ENCODE measurements at regions not wholly inside any gene's neighbourhood (a gene's known extent, or its start where the extent isn't known, plus 50 kb on each side); places are given as distances from the start of the nearest gene placed in this dataset.

DNA sequence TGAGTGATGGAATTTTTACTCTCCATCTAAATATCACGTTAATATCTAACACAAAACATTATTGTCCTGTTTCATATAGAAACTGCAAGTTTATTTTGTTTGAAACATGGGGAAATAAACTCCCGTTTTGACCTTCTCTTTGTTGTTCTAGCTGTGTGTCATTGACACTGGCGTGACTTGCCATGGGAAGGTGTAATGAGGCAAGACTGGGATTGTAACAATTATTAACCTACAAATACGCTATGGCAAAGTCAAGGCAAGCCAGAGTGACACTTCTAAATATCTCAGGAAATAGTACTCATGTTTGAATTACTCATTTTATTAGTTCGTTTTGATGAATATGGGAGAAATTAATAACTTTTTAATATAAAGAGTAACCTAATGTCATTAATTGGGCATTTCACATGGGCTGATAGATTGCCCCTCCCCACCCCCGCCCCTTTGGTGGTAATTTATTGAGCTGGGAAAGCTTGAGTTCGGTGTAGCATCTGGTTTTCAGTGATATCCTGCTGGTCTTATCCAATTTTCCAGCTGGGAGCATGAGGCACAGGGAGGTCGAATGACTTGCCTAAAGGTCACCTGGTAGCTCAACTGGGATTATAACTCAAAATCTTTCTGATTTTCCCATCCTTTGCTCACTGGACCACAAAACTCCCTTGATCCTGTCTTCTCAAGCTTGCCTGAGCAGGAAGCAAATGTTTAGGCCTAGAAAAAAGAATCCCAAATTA lies 380.6 kb upstream of the JAG1 start:
- Histone ChIP-seq H3K4me2 (ENCODE audit: low read depth, low read length, poor library complexity, severe bottlenecking) (no peak overlapping the region), H4K20me1 (ENCODE audit: insufficient read depth, low read length, poor library complexity, severe bottlenecking) (no peaks in the 10 kb centered on the region), H3K27me3 (ENCODE audit: insufficient read depth, low read length, poor library complexity, severe bottlenecking) (no peaks in the 10 kb centered on the region), H3K36me3 (ENCODE audit: insufficient read depth, low read length) (no peaks in the 10 kb centered on the region), H3K4me1 (ENCODE audit: insufficient read depth, low read length, poor library complexity, severe bottlenecking) (no peaks in the 10 kb centered on the region), H3K9me3 (ENCODE audit: insufficient read depth, low read depth, low read length) (0 out of 2 replicates have a peak, but pooled peaks cover 2% of the 10 kb centered on the region), H3K9ac (ENCODE audit: low read depth, low read length, poor library complexity, severe bottlenecking) (no peak overlapping the region), H3K4me3 (ENCODE audit: low read length, poor library complexity, severe bottlenecking) (no peak overlapping the region), H3K9me2 (replicated peaks; ENCODE audit: low read depth, low read length) (no peaks in the 10 kb centered on the region; the same call in 1 of the 2 replicates), H2AFZ (ENCODE audit: low read length) (no peak overlapping the region), H3F3A (ENCODE audit: low read depth) (no peaks in the 10 kb centered on the region), H3K79me2 (ENCODE audit: insufficient read depth, low read length) (no peaks in the 10 kb centered on the region)
- TF ChIP-seq, protein P1, sequence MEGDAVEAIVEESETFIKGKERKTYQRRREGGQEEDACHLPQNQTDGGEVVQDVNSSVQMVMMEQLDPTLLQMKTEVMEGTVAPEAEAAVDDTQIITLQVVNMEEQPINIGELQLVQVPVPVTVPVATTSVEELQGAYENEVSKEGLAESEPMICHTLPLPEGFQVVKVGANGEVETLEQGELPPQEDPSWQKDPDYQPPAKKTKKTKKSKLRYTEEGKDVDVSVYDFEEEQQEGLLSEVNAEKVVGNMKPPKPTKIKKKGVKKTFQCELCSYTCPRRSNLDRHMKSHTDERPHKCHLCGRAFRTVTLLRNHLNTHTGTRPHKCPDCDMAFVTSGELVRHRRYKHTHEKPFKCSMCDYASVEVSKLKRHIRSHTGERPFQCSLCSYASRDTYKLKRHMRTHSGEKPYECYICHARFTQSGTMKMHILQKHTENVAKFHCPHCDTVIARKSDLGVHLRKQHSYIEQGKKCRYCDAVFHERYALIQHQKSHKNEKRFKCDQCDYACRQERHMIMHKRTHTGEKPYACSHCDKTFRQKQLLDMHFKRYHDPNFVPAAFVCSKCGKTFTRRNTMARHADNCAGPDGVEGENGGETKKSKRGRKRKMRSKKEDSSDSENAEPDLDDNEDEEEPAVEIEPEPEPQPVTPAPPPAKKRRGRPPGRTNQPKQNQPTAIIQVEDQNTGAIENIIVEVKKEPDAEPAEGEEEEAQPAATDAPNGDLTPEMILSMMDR (conservative IDR thresholded peaks at IDR 0.05; ENCODE audit: low read length): no peak
- TF ChIP-seq EZH2phosphoT487 (IDR thresholded peaks at IDR 0.05; ENCODE audit: borderline replicate concordance): no peak

DNA sequence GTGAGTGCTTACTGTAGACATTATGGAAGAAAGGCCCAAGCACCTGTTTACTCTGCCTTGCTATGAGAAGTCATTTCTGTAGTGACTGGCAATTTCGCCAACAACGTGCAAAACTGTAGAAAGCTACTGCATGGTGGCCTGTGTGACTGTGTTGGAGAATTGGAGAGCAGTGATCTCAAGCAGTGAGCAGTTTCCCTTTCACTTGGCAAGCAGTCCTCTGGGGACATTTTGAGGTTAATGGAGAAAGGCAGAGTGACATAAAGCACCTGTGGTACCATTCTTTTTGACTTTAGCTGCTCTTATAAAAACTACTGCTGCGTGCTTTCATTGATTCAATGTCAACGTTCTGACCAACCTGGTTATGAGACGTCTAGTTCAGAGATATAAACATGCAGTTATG lies 382.6 kb upstream of the JAG1 start:
- Histone ChIP-seq H3K9me3 (ENCODE audit: insufficient read depth, low read depth, low read length) (0 out of 2 replicates have a peak, but pooled peaks cover 2% of the 10 kb centered on the region), H4K20me1 (ENCODE audit: insufficient read depth, low read length, poor library complexity, severe bottlenecking) (no peaks in the 10 kb centered on the region), H3K4me2 (ENCODE audit: low read depth, low read length, poor library complexity, severe bottlenecking) (no peak overlapping the region), H3K4me3 (ENCODE audit: low read length, poor library complexity, severe bottlenecking) (no peak overlapping the region), H3K27me3 (ENCODE audit: insufficient read depth, low read length, poor library complexity, severe bottlenecking) (no peaks in the 10 kb centered on the region), H3K4me1 (ENCODE audit: insufficient read depth, low read length, poor library complexity, severe bottlenecking) (no peaks in the 10 kb centered on the region), H3K9me2 (replicated peaks; ENCODE audit: low read depth, low read length) (no peaks in the 10 kb centered on the region), H3K79me2 (ENCODE audit: insufficient read depth, low read length) (no peaks in the 10 kb centered on the region), H3K9ac (ENCODE audit: low read depth, low read length, poor library complexity, severe bottlenecking) (no peak overlapping the region), H3F3A (ENCODE audit: low read depth) (no peaks in the 10 kb centered on the region), H2AFZ (ENCODE audit: low read length) (no peak overlapping the region), H3K36me3 (ENCODE audit: insufficient read depth, low read length) (no peaks in the 10 kb centered on the region)
- no peak for TF ChIP-seq EZH2phosphoT487 (IDR thresholded peaks at IDR 0.05; ENCODE audit: borderline replicate concordance)
- TF ChIP-seq, protein P1 (conservative IDR thresholded peaks at IDR 0.05; ENCODE audit: low read length): no peak

DNA sequence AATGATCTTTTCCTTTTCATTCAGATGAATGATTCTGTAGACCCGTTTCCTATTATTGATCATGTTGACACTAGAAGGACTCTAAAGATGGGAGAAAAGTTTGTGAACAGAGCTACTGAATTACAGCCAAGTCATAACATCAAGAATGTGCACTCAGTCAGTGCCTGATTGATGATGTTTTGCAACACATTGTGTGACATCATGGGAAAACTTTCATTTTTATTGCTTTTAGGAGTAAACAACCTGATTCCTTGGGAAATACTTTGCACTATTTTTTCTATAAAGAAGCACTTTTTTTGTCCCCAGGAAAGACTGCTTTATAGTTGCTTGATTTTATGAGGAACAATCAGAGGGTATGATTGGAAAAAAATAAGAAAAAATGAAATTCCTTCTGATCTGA lies 383.8 kb upstream of the JAG1 start:
- Histone ChIP-seq H3K4me2 (ENCODE audit: low read depth, low read length, poor library complexity, severe bottlenecking) (no peak overlapping the region), H4K20me1 (ENCODE audit: insufficient read depth, low read length, poor library complexity, severe bottlenecking) (no peaks in the 10 kb centered on the region), H3K9ac (ENCODE audit: low read depth, low read length, poor library complexity, severe bottlenecking) (no peak overlapping the region), H3K9me2 (replicated peaks; ENCODE audit: low read depth, low read length) (no peaks in the 10 kb centered on the region), H3K79me2 (ENCODE audit: insufficient read depth, low read length) (no peaks in the 10 kb centered on the region), H3F3A (ENCODE audit: low read depth) (no peaks in the 10 kb centered on the region), H3K27me3 (ENCODE audit: insufficient read depth, low read length, poor library complexity, severe bottlenecking) (no peaks in the 10 kb centered on the region), H3K36me3 (ENCODE audit: insufficient read depth, low read length) (no peaks in the 10 kb centered on the region), H3K9me3 (ENCODE audit: insufficient read depth, low read depth, low read length) (0 out of 2 replicates have a peak, but pooled peaks cover 2% of the 10 kb centered on the region), H3K4me3 (ENCODE audit: low read length, poor library complexity, severe bottlenecking) (no peak overlapping the region), H3K4me1 (ENCODE audit: insufficient read depth, low read length, poor library complexity, severe bottlenecking) (no peaks in the 10 kb centered on the region), H2AFZ (ENCODE audit: low read length) (no peak overlapping the region)
- TF ChIP-seq, protein P1 (conservative IDR thresholded peaks at IDR 0.05; ENCODE audit: low read length): no peak
- TF ChIP-seq EZH2phosphoT487 (IDR thresholded peaks at IDR 0.05; ENCODE audit: borderline replicate concordance): no peak
